ENCODE measurements at regions not wholly inside any gene's neighbourhood (a gene's known extent, or its start where the extent isn't known, plus 50 kb on each side); places are given as distances from the start of the nearest gene placed in this dataset.

- no TSS peak for BruUV-seq (replicated peaks)
- ChIA-PET CTCF (no interaction called here), POLR2A (no interaction called here)
- H3K9me3 ChIP-seq (ENCODE audit: control insufficient read depth, insufficient read depth, low read depth, low read length): no peaks in the 10 kb centered on the region
- TF ChIP-seq POLR2AphosphoS5 (IDR thresholded peaks at IDR 0.05; ENCODE audit: low read depth, low read length) (no peak), CTCF (IDR thresholded peaks at IDR 0.05) (no peak), TCF7L2 (IDR thresholded peaks at IDR 0.05; ENCODE audit: low read depth, low read length) (no peak), REST (IDR thresholded peaks at IDR 0.05; ENCODE audit: insufficient read depth in 1 of 2, low read depth in 2 of 2, low read length in 1 of 2) (no peak), SIN3A (IDR thresholded peaks at IDR 0.05; ENCODE audit: borderline replicate concordance, insufficient read depth, low read depth, low read length) (no peak)
- intact Hi-C loops (cut with micrococcal nuclease; ENCODE audit: unreplicated experiment): no loop called here
- no peaks in the 10 kb centered on the region for H3K4me1 ChIP-seq (ENCODE audit: control insufficient read depth, insufficient read depth, low read length)
- DNase-seq (ENCODE audit: low read depth, low spot score) (no peak), ATAC-seq (no peak)
- in situ Hi-C loops (cut with HindIII; ENCODE audit: low pct_unique_long_range_greater_than_20kb, low sequenced_read_pairs): no loop called here
- H3K27me3 ChIP-seq (ENCODE audit: control insufficient read depth, insufficient read depth, low read length): peaks cover 4% of the 10 kb centered on the region; the same call in 1 of the 2 replicates
- no peak overlapping the region for H3K4me3 ChIP-seq (ENCODE audit: low read depth in 2 of 2, low read length in 2 of 2)
- no peak overlapping the region for H3K27ac ChIP-seq (ENCODE audit: low read length)
- no peaks in the 10 kb centered on the region for H3K36me3 ChIP-seq (ENCODE audit: control insufficient read depth, insufficient read depth, low read length)
Measured at GRCh38 chr2:15778529-15779219, 161.7 kb upstream of the MYCN start.

- CTCF ChIA-PET: no interaction called here
- DNase-seq (ENCODE audit: low read depth, low spot score) (no peak), ATAC-seq (no peak)
- POLR2A ChIA-PET: no interaction called here
- Histone ChIP-seq H3K4me1 (ENCODE audit: control insufficient read depth, insufficient read depth, low read length) (no peaks in the 10 kb centered on the region), H3K4me3 (ENCODE audit: low read depth in 2 of 2, low read length in 2 of 2) (no peak overlapping the region), H3K9me3 (ENCODE audit: control insufficient read depth, insufficient read depth, low read depth, low read length) (no peaks in the 10 kb centered on the region), H3K27me3 (ENCODE audit: control insufficient read depth, insufficient read depth, low read length) (peaks cover 4% of the 10 kb centered on the region; the same call in 1 of the 2 replicates), H3K27ac (ENCODE audit: low read length) (no peak overlapping the region), H3K36me3 (ENCODE audit: control insufficient read depth, insufficient read depth, low read length) (no peaks in the 10 kb centered on the region)
- TF ChIP-seq POLR2AphosphoS5 (IDR thresholded peaks at IDR 0.05; ENCODE audit: low read depth, low read length) (no peak), CTCF (IDR thresholded peaks at IDR 0.05) (no peak), REST (IDR thresholded peaks at IDR 0.05; ENCODE audit: insufficient read depth in 1 of 2, low read depth in 2 of 2, low read length in 1 of 2) (no peak), TCF7L2 (IDR thresholded peaks at IDR 0.05; ENCODE audit: low read depth, low read length) (no peak), SIN3A (IDR thresholded peaks at IDR 0.05; ENCODE audit: borderline replicate concordance, insufficient read depth, low read depth, low read length) (no peak)
- no TSS peak for BruUV-seq (replicated peaks)
- in situ Hi-C loops (cut with HindIII; ENCODE audit: low pct_unique_long_range_greater_than_20kb, low sequenced_read_pairs): no loop called here
- intact Hi-C loops (cut with micrococcal nuclease; ENCODE audit: unreplicated experiment): no loop called here
Measured at GRCh38 chr2:15779381-15780041, 160.8 kb upstream of the MYCN start.
